ENCODE measurements at regions not wholly inside any gene's neighbourhood (a gene's known extent, or its start where the extent isn't known, plus 50 kb on each side); places are given as distances from the start of the nearest gene placed in this dataset.

DNA sequence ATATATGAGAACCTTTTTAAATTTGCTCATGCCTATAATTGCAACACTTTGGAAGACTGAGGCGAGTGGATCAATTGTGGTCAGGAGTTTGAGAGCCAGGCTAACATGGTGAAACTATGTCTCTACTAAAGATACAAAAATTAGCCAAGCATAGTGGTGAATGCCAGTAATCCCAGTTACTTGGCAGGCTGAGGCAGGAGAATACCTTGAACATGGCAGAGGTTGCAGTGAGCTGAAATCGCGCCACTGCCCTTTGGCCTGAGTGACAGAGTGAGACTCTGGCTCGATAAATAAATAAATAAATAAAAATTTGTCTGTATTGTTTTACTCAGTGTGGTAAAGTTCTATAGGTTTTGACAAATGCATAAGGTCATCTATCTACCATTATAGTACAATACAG, 218.2 kb downstream of the ZC4H2 start:
- H4K20me1 ChIP-seq (ENCODE audit: insufficient read depth): no peaks in the 10 kb centered on the region
- no peaks in the 10 kb centered on the region for H3K4me1 ChIP-seq (ENCODE audit: control insufficient read depth in 1 of 2, insufficient read depth in 2 of 2, low read length in 2 of 2)
- POLR2A ChIA-PET: no interaction called here
- H3K4me3 ChIP-seq (replicated peaks in 1 of 2; ENCODE audit: low read depth in 1 of 2, low read length in 2 of 2): no peak overlapping the region
- no peak overlapping the region for H3K9ac ChIP-seq (ENCODE audit: low read length)
- no peaks in the 10 kb centered on the region for H3K9me2 ChIP-seq (ENCODE audit: insufficient read depth)
- intact Hi-C loops (cut with micrococcal nuclease): no loop called here
- CTCF ChIA-PET: no interaction called here
- no peaks in the 10 kb centered on the region for H3K27me3 ChIP-seq (ENCODE audit: insufficient read depth, low read length)
- DNase-seq (ENCODE audit: low read depth, low spot score) (no peak), ATAC-seq (no peak)
- H3K4me2 ChIP-seq (ENCODE audit: low read length): no peak overlapping the region
- TF ChIP-seq ZFX (IDR thresholded peaks at IDR 0.05) (no peak), RAD21 (IDR thresholded peaks at IDR 0.05; ENCODE audit: low read depth) (no peak), CEBPB (IDR thresholded peaks at IDR 0.05; ENCODE audit: low read depth) (no peak), EZH2 (IDR thresholded peaks at IDR 0.05) (no peak), POLR2A (IDR thresholded peaks at IDR 0.05; ENCODE audit: borderline replicate concordance, extremely low read depth, insufficient read depth, insufficient read length) (no peak), ZNF274 (IDR thresholded peaks at IDR 0.05; ENCODE audit: low read depth, low read length) (no peak), SP1 (IDR thresholded peaks at IDR 0.05; ENCODE audit: low read depth) (no peak), YY1 (IDR thresholded peaks at IDR 0.05; ENCODE audit: extremely low read depth, insufficient replicate concordance, low read depth, low read length) (no peak), SRF (IDR thresholded peaks at IDR 0.05; ENCODE audit: low read depth) (no peak), FOSL1 (IDR thresholded peaks at IDR 0.05; ENCODE audit: low read depth) (no peak), POLR2AphosphoS5 (IDR thresholded peaks at IDR 0.05; ENCODE audit: low read depth, low read length) (no peak), EGR1 (IDR thresholded peaks at IDR 0.05; ENCODE audit: low read depth) (no peak), CBX3 (IDR thresholded peaks at IDR 0.05; ENCODE audit: low read depth) (no peak), EZH2phosphoT487 (IDR thresholded peaks at IDR 0.05; ENCODE audit: borderline replicate concordance) (no peak), ELF1 (IDR thresholded peaks at IDR 0.05; ENCODE audit: borderline replicate concordance, low read depth) (no peak)
- TF ChIP-seq, protein P1, sequence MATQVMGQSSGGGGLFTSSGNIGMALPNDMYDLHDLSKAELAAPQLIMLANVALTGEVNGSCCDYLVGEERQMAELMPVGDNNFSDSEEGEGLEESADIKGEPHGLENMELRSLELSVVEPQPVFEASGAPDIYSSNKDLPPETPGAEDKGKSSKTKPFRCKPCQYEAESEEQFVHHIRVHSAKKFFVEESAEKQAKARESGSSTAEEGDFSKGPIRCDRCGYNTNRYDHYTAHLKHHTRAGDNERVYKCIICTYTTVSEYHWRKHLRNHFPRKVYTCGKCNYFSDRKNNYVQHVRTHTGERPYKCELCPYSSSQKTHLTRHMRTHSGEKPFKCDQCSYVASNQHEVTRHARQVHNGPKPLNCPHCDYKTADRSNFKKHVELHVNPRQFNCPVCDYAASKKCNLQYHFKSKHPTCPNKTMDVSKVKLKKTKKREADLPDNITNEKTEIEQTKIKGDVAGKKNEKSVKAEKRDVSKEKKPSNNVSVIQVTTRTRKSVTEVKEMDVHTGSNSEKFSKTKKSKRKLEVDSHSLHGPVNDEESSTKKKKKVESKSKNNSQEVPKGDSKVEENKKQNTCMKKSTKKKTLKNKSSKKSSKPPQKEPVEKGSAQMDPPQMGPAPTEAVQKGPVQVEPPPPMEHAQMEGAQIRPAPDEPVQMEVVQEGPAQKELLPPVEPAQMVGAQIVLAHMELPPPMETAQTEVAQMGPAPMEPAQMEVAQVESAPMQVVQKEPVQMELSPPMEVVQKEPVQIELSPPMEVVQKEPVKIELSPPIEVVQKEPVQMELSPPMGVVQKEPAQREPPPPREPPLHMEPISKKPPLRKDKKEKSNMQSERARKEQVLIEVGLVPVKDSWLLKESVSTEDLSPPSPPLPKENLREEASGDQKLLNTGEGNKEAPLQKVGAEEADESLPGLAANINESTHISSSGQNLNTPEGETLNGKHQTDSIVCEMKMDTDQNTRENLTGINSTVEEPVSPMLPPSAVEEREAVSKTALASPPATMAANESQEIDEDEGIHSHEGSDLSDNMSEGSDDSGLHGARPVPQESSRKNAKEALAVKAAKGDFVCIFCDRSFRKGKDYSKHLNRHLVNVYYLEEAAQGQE (IDR thresholded peaks at IDR 0.05; ENCODE audit: low read depth): no peak
- TF ChIP-seq, protein P2, sequence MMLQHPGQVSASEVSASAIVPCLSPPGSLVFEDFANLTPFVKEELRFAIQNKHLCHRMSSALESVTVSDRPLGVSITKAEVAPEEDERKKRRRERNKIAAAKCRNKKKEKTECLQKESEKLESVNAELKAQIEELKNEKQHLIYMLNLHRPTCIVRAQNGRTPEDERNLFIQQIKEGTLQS (IDR thresholded peaks at IDR 0.05): no peak
- TF ChIP-seq, protein P3, sequence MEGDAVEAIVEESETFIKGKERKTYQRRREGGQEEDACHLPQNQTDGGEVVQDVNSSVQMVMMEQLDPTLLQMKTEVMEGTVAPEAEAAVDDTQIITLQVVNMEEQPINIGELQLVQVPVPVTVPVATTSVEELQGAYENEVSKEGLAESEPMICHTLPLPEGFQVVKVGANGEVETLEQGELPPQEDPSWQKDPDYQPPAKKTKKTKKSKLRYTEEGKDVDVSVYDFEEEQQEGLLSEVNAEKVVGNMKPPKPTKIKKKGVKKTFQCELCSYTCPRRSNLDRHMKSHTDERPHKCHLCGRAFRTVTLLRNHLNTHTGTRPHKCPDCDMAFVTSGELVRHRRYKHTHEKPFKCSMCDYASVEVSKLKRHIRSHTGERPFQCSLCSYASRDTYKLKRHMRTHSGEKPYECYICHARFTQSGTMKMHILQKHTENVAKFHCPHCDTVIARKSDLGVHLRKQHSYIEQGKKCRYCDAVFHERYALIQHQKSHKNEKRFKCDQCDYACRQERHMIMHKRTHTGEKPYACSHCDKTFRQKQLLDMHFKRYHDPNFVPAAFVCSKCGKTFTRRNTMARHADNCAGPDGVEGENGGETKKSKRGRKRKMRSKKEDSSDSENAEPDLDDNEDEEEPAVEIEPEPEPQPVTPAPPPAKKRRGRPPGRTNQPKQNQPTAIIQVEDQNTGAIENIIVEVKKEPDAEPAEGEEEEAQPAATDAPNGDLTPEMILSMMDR (IDR thresholded peaks at IDR 0.05 in 2 of 3, conservative IDR thresholded peaks at IDR 0.05 in 1 of 3; ENCODE audit: borderline replicate concordance in 1 of 3, insufficient read depth in 1 of 3, low read depth in 2 of 3, low read length in 2 of 3): no peak
- TF ChIP-seq, protein P4, sequence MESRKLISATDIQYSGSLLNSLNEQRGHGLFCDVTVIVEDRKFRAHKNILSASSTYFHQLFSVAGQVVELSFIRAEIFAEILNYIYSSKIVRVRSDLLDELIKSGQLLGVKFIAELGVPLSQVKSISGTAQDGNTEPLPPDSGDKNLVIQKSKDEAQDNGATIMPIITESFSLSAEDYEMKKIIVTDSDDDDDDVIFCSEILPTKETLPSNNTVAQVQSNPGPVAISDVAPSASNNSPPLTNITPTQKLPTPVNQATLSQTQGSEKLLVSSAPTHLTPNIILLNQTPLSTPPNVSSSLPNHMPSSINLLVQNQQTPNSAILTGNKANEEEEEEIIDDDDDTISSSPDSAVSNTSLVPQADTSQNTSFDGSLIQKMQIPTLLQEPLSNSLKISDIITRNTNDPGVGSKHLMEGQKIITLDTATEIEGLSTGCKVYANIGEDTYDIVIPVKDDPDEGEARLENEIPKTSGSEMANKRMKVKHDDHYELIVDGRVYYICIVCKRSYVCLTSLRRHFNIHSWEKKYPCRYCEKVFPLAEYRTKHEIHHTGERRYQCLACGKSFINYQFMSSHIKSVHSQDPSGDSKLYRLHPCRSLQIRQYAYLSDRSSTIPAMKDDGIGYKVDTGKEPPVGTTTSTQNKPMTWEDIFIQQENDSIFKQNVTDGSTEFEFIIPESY (IDR thresholded peaks at IDR 0.05; ENCODE audit: extremely low read depth, insufficient replicate concordance, low read length): no peak
- no peak overlapping the region for H2AFZ ChIP-seq (ENCODE audit: low read depth, low read length, poor library complexity, severe bottlenecking)
- H3K36me3 ChIP-seq (ENCODE audit: control insufficient read depth in 1 of 2, insufficient read depth in 2 of 2, low read length in 2 of 2): no peaks in the 10 kb centered on the region
- H3K27ac ChIP-seq (ENCODE audit: low read depth, low read length): no peak overlapping the region
- RAD21 ChIA-PET (ENCODE audit: low non-redundant PET in 1 of 2, low total read pairs in 2 of 2, uncharacterized antibody in 2 of 2, unreplicated experiment in 2 of 2): no interaction called here
- no peaks in the 10 kb centered on the region for H3K79me2 ChIP-seq (ENCODE audit: insufficient read depth, low read length)
- no TSS peak for BruUV-seq (replicated peaks)
- no peaks in the 10 kb centered on the region for H3K9me3 ChIP-seq (ENCODE audit: control insufficient read depth in 1 of 2, insufficient read depth in 1 of 2, low read depth in 1 of 2, low read length in 2 of 2)
